ENCODE measurements at regions not wholly inside any gene's neighbourhood (a gene's known extent, or its start where the extent isn't known, plus 50 kb on each side); places are given as distances from the start of the nearest gene placed in this dataset.
"Not testable (repeated sequence)": the region's sequence is repeated elsewhere in the genome, so short reads cannot be mapped to it uniquely, and the experiment has no call there.

GRCh38 chr3:6622260-6622659, 238.7 kb upstream of the GRM7 start:
- no peak overlapping the region for H3K4me3 Mint-ChIP-seq
- H3K27me3 Mint-ChIP-seq = no peaks in the 10 kb centered on the region
- H3K9me3 Mint-ChIP-seq = peaks cover 8% of the 10 kb centered on the region
- no peaks in the 10 kb centered on the region for H3K36me3 Mint-ChIP-seq (ENCODE audit: low read depth)
- no peak overlapping the region for H3K27ac Mint-ChIP-seq
- no peaks in the 10 kb centered on the region for H3K4me1 Mint-ChIP-seq (ENCODE audit: low read depth)

DNA sequence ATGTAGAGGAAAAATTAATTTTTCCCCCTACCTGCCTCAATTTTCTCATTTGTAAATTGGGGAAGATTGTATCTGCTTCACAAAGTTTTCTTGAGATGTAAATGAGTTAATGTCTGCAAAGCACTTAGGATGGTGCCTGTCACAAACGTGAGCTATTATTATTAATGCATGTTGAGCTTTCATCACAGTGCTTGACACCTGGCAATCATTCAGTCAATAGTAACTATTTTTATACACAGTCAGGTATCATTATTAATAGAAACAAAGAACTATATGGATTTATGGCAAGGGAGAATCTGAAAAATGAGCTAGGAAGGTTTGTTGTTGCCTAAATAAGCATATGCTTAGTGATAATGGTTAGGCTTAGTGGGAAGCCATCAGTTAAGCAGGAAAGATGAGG, 238.2 kb upstream of the GRM7 start:
- H3K36me3 Mint-ChIP-seq (ENCODE audit: low read depth) = no peaks in the 10 kb centered on the region
- peaks cover 8% of the 10 kb centered on the region for H3K9me3 Mint-ChIP-seq
- H3K27ac Mint-ChIP-seq = no peak overlapping the region
- H3K4me1 Mint-ChIP-seq (ENCODE audit: low read depth) = no peaks in the 10 kb centered on the region
- no peaks in the 10 kb centered on the region for H3K27me3 Mint-ChIP-seq
- no peak overlapping the region for H3K4me3 Mint-ChIP-seq

- Mint-ChIP-seq H3K27ac (no peak overlapping the region), H3K4me1 (ENCODE audit: low read depth) (no peaks in the 10 kb centered on the region), H3K4me3 (no peak overlapping the region), H3K36me3 (ENCODE audit: low read depth) (no peaks in the 10 kb centered on the region), H3K27me3 (no peaks in the 10 kb centered on the region), H3K9me3 (no peaks in the 10 kb centered on the region)
These were observed 229.5 kb upstream of the GRM7 start for GRCh38 chr3:6631376-6631775.

- Mint-ChIP-seq H3K4me3 (no peak overlapping the region), H3K4me1 (ENCODE audit: low read depth) (no peaks in the 10 kb centered on the region), H3K27ac (no peak overlapping the region), H3K9me3 (peaks cover 8% of the 10 kb centered on the region), H3K27me3 (no peaks in the 10 kb centered on the region), H3K36me3 (ENCODE audit: low read depth) (no peaks in the 10 kb centered on the region)
These were observed 220.0 kb upstream of the GRM7 start for GRCh38 chr3:6640907-6641306.

- H3K9me3 Mint-ChIP-seq = peaks cover 12% of the 10 kb centered on the region
- no peak overlapping the region for H3K27ac Mint-ChIP-seq
- no peak overlapping the region for H3K4me3 Mint-ChIP-seq
- no peaks in the 10 kb centered on the region for H3K36me3 Mint-ChIP-seq (ENCODE audit: low read depth)
- no peaks in the 10 kb centered on the region for H3K27me3 Mint-ChIP-seq
- H3K4me1 Mint-ChIP-seq (ENCODE audit: low read depth) = no peaks in the 10 kb centered on the region
These were observed 216.6 kb upstream of the GRM7 start for GRCh38 chr3:6644070-6644929.

GRCh38 chr3:6654670-6655069, 206.2 kb upstream of the GRM7 start:
- H3K27me3 Mint-ChIP-seq = no peaks in the 10 kb centered on the region

DNA sequence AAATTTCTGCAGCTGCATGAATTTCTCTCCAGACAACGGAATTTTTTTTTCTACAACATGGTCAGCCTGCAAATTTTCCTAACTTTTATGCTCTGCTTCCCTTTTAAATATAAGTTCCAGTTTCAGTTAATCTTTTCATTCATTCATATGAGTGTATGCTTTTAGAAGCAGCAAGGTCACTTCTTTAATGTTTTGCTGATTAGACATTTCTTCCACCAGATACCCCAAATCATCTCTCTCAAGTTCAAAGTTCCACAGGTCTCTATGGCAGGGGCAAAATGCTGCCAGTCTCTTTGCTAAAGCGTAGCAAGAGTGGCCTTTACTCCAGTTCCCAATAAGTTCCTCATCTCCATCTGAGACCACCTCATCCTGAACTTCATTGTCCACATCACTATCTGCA, 205.6 kb upstream of the GRM7 start:
- H3K4me3 Mint-ChIP-seq = no peak overlapping the region
- H3K36me3 Mint-ChIP-seq (ENCODE audit: low read depth) = no peaks in the 10 kb centered on the region
- no peaks in the 10 kb centered on the region for H3K4me1 Mint-ChIP-seq (ENCODE audit: low read depth)
- peaks cover 31% of the 10 kb centered on the region for H3K9me3 Mint-ChIP-seq
- no peaks in the 10 kb centered on the region for H3K27me3 Mint-ChIP-seq
- no peak overlapping the region for H3K27ac Mint-ChIP-seq

More at GRCh38 chr3:6654670-6655069, 206.2 kb upstream of the GRM7 start:
- Mint-ChIP-seq H3K27ac (no peak overlapping the region), H3K36me3 (ENCODE audit: low read depth) (no peaks in the 10 kb centered on the region), H3K4me3 (no peak overlapping the region), H3K9me3 (peaks cover 31% of the 10 kb centered on the region), H3K4me1 (ENCODE audit: low read depth) (no peaks in the 10 kb centered on the region)

DNA sequence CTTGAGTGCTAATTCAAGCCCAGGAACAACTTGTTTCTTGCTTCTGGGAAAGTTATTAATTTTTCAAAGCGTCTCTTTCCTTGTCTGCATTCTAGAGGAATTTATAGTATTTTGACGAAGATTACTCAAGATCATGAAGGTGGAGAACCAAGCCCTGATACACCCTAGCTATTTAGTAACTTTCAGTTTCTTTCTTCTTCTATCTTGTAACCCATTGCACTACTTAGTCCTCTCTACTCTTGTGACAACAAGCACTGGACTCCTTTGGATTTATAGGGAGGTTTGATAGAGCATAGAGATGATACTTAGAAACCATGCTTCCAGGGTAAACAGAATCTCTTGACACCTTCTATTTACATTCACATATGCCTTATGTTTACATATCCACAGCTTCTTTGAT, 203.3 kb upstream of the GRM7 start:
- Mint-ChIP-seq H3K27ac (no peak overlapping the region), H3K36me3 (ENCODE audit: low read depth) (no peaks in the 10 kb centered on the region), H3K9me3 (peaks cover 31% of the 10 kb centered on the region), H3K4me3 (no peak overlapping the region), H3K4me1 (ENCODE audit: low read depth) (no peaks in the 10 kb centered on the region), H3K27me3 (no peaks in the 10 kb centered on the region)

- Mint-ChIP-seq H3K9me3 (peaks cover 35% of the 10 kb centered on the region), H3K27me3 (no peaks in the 10 kb centered on the region), H3K4me1 (ENCODE audit: low read depth) (no peaks in the 10 kb centered on the region), H3K36me3 (ENCODE audit: low read depth) (no peaks in the 10 kb centered on the region), H3K27ac (no peak overlapping the region), H3K4me3 (no peak overlapping the region)
These were observed 193.6 kb upstream of the GRM7 start for GRCh38 chr3:6667354-6667753.

DNA sequence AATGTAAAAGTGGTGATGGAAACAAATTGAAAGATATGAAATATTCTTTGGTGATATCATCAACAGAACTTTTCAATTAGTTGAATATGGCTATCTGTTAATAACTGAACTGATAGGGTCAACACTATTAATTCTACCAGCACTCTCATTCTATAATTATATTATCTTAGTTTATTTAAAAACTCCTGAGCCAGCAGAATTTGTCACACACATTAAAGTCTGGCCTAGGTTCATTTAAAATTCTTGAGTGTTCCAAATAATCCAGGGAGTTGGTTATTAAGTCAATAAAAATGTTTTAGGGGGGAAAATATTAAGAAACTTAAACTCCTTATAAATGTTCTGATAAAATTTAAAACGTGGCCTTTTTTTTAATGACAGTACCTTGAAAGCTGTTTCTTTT, 189.6 kb upstream of the GRM7 start:
- Mint-ChIP-seq H3K4me3 (no peak overlapping the region), H3K36me3 (ENCODE audit: low read depth) (no peaks in the 10 kb centered on the region), H3K27me3 (no peaks in the 10 kb centered on the region), H3K4me1 (ENCODE audit: low read depth) (no peaks in the 10 kb centered on the region), H3K9me3 (peaks cover 21% of the 10 kb centered on the region), H3K27ac (no peak overlapping the region)

DNA sequence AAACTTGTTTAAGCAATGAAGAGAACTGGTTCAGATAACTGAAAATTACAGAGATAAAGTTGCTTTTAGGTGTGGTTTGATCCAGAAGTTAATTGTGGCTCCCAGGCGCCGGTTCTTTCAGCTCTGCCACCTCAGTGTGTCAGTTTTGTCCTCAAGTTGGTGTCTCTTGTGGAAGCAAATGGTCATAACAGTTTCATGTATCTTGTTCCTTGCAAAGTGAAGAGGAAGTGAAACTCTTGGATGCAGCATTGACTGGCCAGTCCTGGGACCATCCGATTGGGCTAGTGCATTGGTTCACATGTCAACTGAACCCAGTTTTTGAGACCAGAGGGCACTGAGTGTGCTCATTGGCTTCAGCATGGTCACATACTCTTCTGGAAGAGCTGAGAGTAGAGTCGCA, 181.4 kb upstream of the GRM7 start:
- Mint-ChIP-seq H3K9me3 (peaks cover 3% of the 10 kb centered on the region), H3K27ac (no peak overlapping the region), H3K27me3 (no peaks in the 10 kb centered on the region), H3K4me1 (ENCODE audit: low read depth) (no peaks in the 10 kb centered on the region), H3K36me3 (ENCODE audit: low read depth) (no peaks in the 10 kb centered on the region), H3K4me3 (no peak overlapping the region)

DNA sequence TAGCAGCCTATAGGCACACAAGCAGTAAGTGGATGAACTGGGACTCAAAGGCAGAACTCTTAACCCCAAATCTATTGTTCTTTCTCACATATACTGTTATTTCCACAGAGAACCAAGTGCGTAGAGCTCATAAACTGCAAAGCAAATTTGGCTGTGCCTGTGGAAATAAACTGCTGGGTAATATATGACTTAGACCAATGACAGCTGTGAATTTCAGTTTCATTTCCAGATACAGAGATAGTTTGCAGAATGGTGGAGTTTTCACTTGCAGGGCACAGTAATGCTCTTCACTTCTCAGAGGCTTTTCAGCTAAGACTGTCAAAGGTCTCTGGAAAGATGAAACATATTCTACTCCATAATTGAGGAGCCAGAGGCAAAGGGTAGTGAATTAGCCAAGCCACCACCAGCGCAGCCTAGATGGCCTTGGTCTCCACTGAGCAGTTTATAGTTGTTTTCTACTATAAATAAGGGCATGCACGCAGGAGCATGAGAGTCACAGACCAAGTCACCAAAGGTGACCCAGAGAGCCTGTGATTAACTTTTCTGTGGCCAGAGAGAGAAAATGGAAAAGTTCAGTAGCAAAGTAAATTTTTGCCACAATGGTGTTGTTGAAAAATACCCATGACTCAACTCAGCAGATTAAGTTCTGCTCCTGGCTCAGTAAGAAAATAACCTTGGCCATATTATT, 180.7 kb upstream of the GRM7 start:
- no peak overlapping the region for H3K4me3 Mint-ChIP-seq
- H3K27ac Mint-ChIP-seq = no peak overlapping the region
- no peaks in the 10 kb centered on the region for H3K27me3 Mint-ChIP-seq
- H3K4me1 Mint-ChIP-seq (ENCODE audit: low read depth) = no peaks in the 10 kb centered on the region
- peaks cover 3% of the 10 kb centered on the region for H3K9me3 Mint-ChIP-seq
- no peaks in the 10 kb centered on the region for H3K36me3 Mint-ChIP-seq (ENCODE audit: low read depth)

- H3K4me3 Mint-ChIP-seq = no peak overlapping the region
- H3K4me1 Mint-ChIP-seq (ENCODE audit: low read depth) = no peaks in the 10 kb centered on the region
- H3K27ac Mint-ChIP-seq = no peak overlapping the region
- H3K27me3 Mint-ChIP-seq = no peaks in the 10 kb centered on the region
- no peaks in the 10 kb centered on the region for H3K36me3 Mint-ChIP-seq (ENCODE audit: low read depth)
- H3K9me3 Mint-ChIP-seq = peaks cover 22% of the 10 kb centered on the region
These were observed 163.6 kb upstream of the GRM7 start for GRCh38 chr3:6697285-6697684.

- Mint-ChIP-seq H3K9me3 (peaks cover 24% of the 10 kb centered on the region), H3K4me3 (no peak overlapping the region), H3K27me3 (no peaks in the 10 kb centered on the region), H3K4me1 (ENCODE audit: low read depth) (no peaks in the 10 kb centered on the region), H3K36me3 (ENCODE audit: low read depth) (no peaks in the 10 kb centered on the region), H3K27ac (no peak overlapping the region)
These were observed 163.2 kb upstream of the GRM7 start for GRCh38 chr3:6697722-6698121.

DNA sequence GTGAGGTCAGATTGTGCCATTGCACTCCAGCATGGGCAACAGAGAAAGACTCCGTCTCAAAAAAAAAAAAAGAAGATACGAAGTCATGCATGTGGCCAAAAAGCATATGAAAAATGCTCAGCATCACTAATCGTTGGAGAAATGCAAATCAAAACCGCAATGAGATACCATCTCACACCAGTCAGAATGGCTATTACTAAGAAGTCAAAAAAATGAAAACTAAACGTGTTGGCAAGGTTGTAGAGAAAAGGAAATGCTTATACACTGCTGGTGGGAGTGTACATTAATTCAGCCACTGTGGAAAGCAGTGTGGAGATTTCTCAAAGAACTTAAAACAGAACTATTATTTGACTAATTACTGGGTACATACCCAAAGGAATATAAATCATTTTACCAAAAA, 156.1 kb upstream of the GRM7 start:
- H3K27me3 Mint-ChIP-seq; H3K36me3 Mint-ChIP-seq (ENCODE audit: low read depth); H3K4me1 Mint-ChIP-seq (ENCODE audit: low read depth); H3K4me3 Mint-ChIP-seq; H3K27ac Mint-ChIP-seq: not testable (repeated sequence)
- H3K9me3 Mint-ChIP-seq = peaks cover 15% of the 10 kb centered on the region

DNA sequence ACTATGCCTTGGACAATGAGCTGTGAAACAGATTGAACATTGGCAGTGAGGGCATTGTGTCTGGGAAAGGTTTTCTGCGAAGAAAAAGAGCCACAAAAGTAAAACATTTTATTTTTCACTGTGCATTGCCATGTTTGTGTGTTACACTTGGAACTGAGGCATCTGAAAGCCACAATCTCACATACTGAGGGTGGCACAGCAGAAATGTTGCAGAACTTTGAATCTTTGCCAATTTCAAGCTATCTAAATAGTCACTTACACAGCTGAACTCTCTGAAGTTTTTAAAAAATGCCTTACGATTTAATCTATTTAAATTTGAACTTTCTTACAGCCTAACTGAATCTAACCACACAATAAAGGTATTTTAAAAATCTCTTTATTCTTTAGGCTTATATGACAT, 154.1 kb upstream of the GRM7 start:
- Mint-ChIP-seq H3K27me3 (no peaks in the 10 kb centered on the region), H3K4me3 (no peak overlapping the region), H3K4me1 (ENCODE audit: low read depth) (no peaks in the 10 kb centered on the region), H3K9me3 (peaks cover 15% of the 10 kb centered on the region), H3K36me3 (ENCODE audit: low read depth) (no peaks in the 10 kb centered on the region), H3K27ac (no peak overlapping the region)
